HG03095 (cell line): ENCODE measurements at regions not wholly inside any gene's neighbourhood (a gene's known extent, or its start where the extent isn't known, plus 50 kb on each side); places are given as distances from the start of the nearest gene placed in this dataset.
"Not testable (repeated sequence)": the region's sequence is repeated elsewhere in the genome, so short reads cannot be mapped to it uniquely, and the experiment has no call there.

ENCODE experiments used
- ATAC-seq: cut with Tn5 transposase; IDR thresholded peaks from one replicate; pipeline ENCODE4 v1.9.1; 2021; ENCODE audit warnings: moderate library complexity; ENCODE audit not compliant: unreplicated experiment

GRCh38 chr15:70602834-70603560 is 160.4 kb downstream of the UACA start:
- ATAC-seq, result no peak

- ATAC-seq, result no peak
These were observed 161.1 kb downstream of the UACA start for GRCh38 chr15:70602281-70602680.

GRCh38 chr15:70597945-70598344 is 165.4 kb downstream of the UACA start:
- no peak for ATAC-seq

- no peak for ATAC-seq
These were observed 166.2 kb downstream of the UACA start for GRCh38 chr15:70597056-70597603.

GRCh38 chr15:70596354-70597055 is 166.9 kb downstream of the UACA start:
- ATAC-seq, result no peak

DNA sequence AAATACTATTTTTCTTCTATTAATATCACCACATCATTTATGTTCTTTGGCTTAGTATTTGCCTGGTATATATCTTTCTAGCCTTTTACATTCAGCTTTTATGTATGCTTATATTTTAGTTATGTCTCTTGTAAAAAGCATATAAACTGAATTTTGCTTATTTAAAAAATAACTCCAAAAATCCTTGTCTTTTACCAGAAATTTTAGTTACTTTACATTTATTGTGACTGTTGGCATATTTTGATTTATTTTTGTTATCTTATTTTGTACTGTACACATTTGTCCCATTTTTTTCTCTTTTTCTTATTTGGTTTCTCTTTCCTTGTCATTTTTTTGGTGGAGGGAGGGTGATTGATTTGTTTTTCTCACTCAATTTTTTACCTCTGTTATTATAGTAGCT is 169.6 kb downstream of the UACA start:
- no peak for ATAC-seq

GRCh38 chr15:70589728-70590127 is 173.6 kb downstream of the UACA start:
- ATAC-seq, result no peak

DNA sequence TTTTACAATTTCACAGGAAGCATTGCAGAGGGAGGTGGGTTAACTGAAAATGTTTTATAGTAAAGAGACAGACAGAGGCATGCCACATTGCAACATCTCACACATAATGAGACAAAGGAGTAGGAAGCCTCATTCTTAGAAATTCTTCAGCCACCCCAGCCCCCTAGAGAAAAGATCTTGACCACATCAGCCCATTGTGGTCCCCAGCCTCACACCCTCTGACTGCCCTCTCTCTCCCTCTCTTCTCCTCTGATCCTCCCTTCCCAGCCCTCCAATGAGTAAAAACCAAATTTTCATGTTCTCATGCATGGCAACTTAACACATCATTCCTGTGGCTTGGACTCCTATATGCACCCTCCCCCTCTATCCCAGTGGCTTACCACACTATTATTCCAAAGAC is 174.1 kb downstream of the UACA start:
- no peak for ATAC-seq

- no peak for ATAC-seq
These were observed 174.7 kb downstream of the UACA start for GRCh38 chr15:70588613-70589012.

GRCh38 chr15:70587896-70588567 is 175.3 kb downstream of the UACA start:
- no peak for ATAC-seq

DNA sequence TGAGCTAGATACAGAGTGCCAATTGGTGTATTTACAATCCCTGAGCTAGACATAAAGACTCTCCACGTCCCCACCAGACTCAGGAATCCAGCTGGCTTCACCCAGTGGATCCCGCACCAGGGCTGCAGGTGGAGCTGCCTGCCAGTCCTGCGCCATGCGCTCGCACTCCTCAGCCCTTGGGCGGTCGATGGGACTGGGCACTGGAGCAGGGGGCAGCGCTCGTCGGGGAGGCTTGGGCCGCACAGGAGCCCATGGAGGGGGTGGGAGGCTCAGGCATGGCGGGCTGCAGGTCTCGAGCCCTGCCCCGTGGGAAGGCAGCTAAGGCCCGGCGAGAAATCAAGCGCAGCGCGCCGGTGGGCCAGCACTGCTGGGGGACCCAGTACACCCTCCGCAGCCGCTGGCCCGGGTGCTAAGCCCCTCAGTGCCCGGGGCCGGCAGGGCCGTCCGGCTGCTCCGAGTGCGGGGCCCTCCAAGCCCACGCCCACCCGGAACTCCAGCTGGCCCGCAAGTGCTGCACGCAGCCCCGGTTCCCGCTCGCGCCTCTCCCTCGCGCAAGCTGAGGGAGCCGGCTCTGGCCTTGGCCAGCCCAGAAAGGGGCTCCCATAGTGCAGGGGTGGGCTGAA is 176.2 kb downstream of the UACA start:
- not testable (repeated sequence) for ATAC-seq

DNA sequence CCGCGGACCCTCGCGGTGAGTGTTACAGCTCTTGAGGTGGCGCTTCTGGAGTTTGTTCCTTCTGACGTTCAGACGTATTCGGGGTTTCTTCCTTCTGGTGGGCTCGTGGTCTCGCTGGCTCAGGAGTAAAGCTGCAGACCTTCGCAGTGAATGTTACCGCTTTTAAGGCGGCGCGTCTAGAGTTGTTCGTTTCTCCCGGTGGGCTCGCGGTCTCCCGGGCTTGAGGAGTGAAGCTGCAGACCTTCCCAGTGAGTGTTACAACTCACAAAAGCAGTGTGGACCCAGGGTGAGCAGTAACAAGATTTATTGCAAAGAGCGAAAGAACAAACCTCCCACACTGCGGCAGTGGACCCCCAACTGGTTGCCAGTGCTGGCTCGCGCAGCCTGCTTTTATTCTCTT is 177.1 kb downstream of the UACA start:
- ATAC-seq, result no peak

DNA sequence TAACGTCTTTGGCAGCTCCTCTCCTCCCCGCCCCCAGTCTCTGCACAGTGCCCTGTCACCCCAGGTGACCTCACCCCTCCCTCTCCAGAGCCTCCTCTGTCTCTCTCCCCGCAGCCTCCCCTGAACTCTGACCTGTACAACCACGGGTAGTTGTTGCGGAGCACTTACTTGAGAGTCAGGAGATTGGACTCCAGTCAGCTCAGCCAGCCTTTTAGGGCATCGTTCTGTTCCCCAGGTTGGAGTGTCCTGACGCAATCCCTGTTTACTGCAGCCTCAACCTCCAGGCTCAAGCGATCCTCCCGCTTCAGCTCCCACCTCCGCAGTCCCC is 177.7 kb downstream of the UACA start:
- no peak for ATAC-seq

GRCh38 chr15:70584838-70585706 is 178.3 kb downstream of the UACA start:
- no peak for ATAC-seq

DNA sequence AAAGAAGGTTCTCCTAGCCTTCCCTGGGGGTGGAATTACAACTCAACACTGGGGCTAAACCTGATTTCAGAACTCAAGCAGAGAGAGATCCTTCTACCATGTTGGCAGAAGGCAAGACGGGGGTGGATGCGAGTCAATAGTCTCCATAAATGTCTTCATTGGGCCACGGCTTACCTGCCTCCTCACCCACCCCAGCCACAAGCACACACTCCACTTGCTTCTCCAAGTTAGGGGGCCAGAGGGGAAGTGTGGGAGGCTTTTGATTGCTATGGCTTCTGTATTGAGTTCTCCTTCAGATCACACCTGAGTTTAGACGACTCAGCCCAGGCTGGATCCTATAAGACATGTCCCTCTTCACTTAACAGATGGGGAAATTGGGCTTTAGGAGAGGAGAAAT is 178.9 kb downstream of the UACA start:
- ATAC-seq, result no peak

DNA sequence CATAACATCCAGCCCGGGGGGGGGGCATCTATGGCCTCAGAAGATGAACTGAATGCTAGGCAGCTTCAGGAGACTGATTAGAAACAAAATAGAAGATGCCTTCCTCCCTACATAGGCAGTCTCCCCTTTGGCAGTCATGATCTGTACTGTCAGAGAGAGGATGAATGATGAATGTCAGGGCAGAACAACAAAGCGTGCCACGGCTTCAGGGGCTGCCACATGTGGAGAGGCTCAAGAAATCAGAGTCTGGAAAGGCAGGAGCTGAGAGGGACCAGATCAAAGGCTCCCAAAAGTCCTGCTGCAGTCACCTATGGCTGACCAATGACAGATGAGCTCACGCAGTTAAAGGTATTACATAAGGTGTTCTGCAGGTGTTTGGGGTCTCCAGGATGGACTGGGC is 180.4 kb downstream of the UACA start:
- ATAC-seq, result no peak

GRCh38 chr15:70582143-70582945 is 181.0 kb downstream of the UACA start:
- no peak for ATAC-seq

DNA sequence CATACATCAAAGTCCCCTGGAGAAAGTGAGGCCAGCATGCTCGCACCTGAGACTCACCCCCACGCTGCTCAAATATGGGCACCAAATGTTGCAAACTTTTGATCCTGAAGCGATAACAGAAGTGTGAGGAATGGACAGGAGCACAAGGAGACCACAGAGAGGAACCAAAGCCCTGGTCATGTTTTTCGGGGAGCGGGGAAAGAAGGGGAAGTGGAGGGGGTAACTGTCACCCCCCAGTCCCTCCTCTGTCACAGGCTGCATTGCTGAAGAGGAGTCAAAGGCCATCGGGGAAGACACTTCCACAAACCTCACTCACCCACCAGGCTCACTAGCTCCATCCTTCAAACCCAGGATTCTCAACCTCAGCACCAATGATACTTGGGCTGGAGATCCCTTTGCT is 182.4 kb downstream of the UACA start:
- no peak for ATAC-seq

DNA sequence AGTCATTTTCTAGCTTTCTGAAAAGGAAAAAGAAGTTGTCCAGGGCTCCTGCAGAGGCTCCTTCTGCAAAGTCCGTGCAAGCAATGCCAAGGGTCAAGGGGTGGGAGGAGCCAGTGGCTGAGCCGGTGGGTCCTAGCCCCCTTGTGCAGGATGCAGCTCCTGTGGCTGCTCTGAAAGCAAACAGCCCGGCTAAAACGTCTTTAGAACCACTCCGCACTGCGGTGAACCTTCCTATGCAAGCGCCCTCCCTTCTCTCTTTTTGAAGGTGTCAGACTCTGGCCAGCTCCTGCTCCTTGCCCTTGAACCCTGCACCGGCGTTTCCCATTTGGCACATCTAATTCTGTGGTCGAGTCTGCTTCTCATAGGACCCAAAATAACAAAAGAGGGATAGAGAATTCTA is 183.1 kb downstream of the UACA start:
- no peak for ATAC-seq

DNA sequence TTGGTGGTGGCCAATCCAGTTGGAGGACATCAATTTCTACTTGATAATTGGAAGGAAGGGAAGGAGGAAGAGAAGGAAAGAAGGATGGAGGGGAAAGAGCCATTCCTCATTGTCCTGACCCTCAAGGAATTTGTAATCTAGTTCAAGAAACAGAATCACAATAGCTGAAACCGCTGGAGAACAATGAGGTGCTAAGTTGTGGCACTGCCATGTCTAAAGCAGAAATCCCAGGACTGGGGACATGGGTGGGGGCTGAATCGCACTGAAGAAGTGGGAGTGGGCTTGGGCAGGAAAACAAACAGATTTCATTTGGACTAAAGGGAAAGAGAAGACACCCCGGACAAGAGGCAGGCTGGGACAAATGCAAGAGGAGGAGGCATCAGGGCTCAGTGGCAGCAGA is 183.6 kb downstream of the UACA start:
- no peak for ATAC-seq
